ENCODE measurements at regions not wholly inside any gene's neighbourhood (a gene's known extent, or its start where the extent isn't known, plus 50 kb on each side); places are given as distances from the start of the nearest gene placed in this dataset.
"Not testable (repeated sequence)": the region's sequence is repeated elsewhere in the genome, so short reads cannot be mapped to it uniquely, and the experiment has no call there.

GRCh38 chr10:25811052-25811685 lies 122.9 kb upstream of the MYO3A start:
- no peak for DNase-seq

GRCh38 chr10:25813511-25813910 lies 120.5 kb upstream of the MYO3A start:
- DNase-seq = no peak

GRCh38 chr10:25815236-25815635 lies 118.8 kb upstream of the MYO3A start:
- DNase-seq = no peak

GRCh38 chr10:25815999-25816768 lies 117.8 kb upstream of the MYO3A start:
- DNase-seq = no peak

- DNase-seq = no peak
Measured at GRCh38 chr10:25817200-25817599, 116.8 kb upstream of the MYO3A start.

GRCh38 chr10:25818751-25819150 lies 115.3 kb upstream of the MYO3A start:
- DNase-seq = no peak

GRCh38 chr10:25820472-25820871 lies 113.6 kb upstream of the MYO3A start:
- DNase-seq = no peak

- no peak for DNase-seq
Measured at GRCh38 chr10:25820874-25821273, 113.2 kb upstream of the MYO3A start.

GRCh38 chr10:25824050-25824449 lies 110.0 kb upstream of the MYO3A start:
- no peak for DNase-seq

GRCh38 chr10:25828475-25828874 lies 105.6 kb upstream of the MYO3A start:
- DNase-seq = no peak

GRCh38 chr10:25831080-25831479 lies 102.9 kb upstream of the MYO3A start:
- no peak for DNase-seq

- peak; percentile 15 for DNase-seq
Measured at GRCh38 chr10:25839683-25840082, 94.3 kb upstream of the MYO3A start.

GRCh38 chr10:25840875-25841274 lies 93.2 kb upstream of the MYO3A start:
- not testable (repeated sequence) for DNase-seq

- no peak for DNase-seq
Measured at GRCh38 chr10:25842146-25842545, 91.9 kb upstream of the MYO3A start.

GRCh38 chr10:25843551-25844170 lies 90.4 kb upstream of the MYO3A start:
- no peak for DNase-seq

GRCh38 chr10:25844716-25845115 lies 89.3 kb upstream of the MYO3A start:
- not testable (repeated sequence) for DNase-seq

GRCh38 chr10:25849268-25849667 lies 84.8 kb upstream of the MYO3A start:
- DNase-seq = no peak

GRCh38 chr10:25849988-25850387 lies 84.0 kb upstream of the MYO3A start:
- no peak for DNase-seq

GRCh38 chr10:25851548-25851947 lies 82.5 kb upstream of the MYO3A start:
- no peak for DNase-seq

- DNase-seq = no peak
Measured at GRCh38 chr10:25852364-25852941, 81.6 kb upstream of the MYO3A start.

- no peak for DNase-seq
Measured at GRCh38 chr10:25858076-25858475, 76.0 kb upstream of the MYO3A start.

- no peak for DNase-seq
Measured at GRCh38 chr10:25865267-25865666, 68.8 kb upstream of the MYO3A start.

- no peak for DNase-seq
Measured at GRCh38 chr10:25867321-25867720, 66.7 kb upstream of the MYO3A start.

- no peak for DNase-seq
Measured at GRCh38 chr10:25869067-25869591, 64.9 kb upstream of the MYO3A start.

Measured in fibroblast of skin of right quadriceps (primary cell).